Endodermal cell (in vitro differentiated cells): ENCODE measurements at regions not wholly inside any gene's neighbourhood (a gene's known extent, or its start where the extent isn't known, plus 50 kb on each side); places are given as distances from the start of the nearest gene placed in this dataset.
"Not testable (repeated sequence)": the region's sequence is repeated elsewhere in the genome, so short reads cannot be mapped to it uniquely, and the experiment has no call there.

Experiments
- DNase-seq: peaks from one replicate; pipeline ENCODE4 v3.0.0-alpha.2; 2017
- H3K27ac ChIP-seq: 2 replicates; pipeline ENCODE4 v1.5.1; 2013; ENCODE audit warnings: mild to moderate bottlenecking, low read depth, low read length, moderate library complexity
- H3K27me3 ChIP-seq: 2 replicates; pipeline ENCODE4 v1.6.1; 2013; ENCODE audit warnings: mild to moderate bottlenecking, low read length, moderate library complexity; ENCODE audit not compliant: insufficient read depth, control insufficient read depth, poor library complexity, severe bottlenecking
- H3K36me3 ChIP-seq: 2 replicates; pipeline ENCODE4 v1.7.0; 2013; ENCODE audit warnings: mild to moderate bottlenecking, low read length, moderate library complexity; ENCODE audit not compliant: control insufficient read depth, insufficient read depth
- H3K4me1 ChIP-seq: one replicate; pipeline ENCODE4 v1.7.0; 2013; ENCODE audit warnings: low read length; ENCODE audit not compliant: control insufficient read depth, insufficient read depth
- H3K4me3 ChIP-seq: 2 replicates; pipeline ENCODE4 v1.5.1; 2013; ENCODE audit warnings: mild to moderate bottlenecking, low read length, moderate library complexity
- H3K9ac ChIP-seq: 2 replicates; pipeline ENCODE4 v1.6.1; 2013; ENCODE audit warnings: mild to moderate bottlenecking, low read length, moderate library complexity; ENCODE audit not compliant: poor library complexity, severe bottlenecking; ENCODE audit errors: extremely low read depth
- H3K9me3 ChIP-seq: 2 replicates; pipeline ENCODE4 v1.6.1; 2013; ENCODE audit warnings: mild to moderate bottlenecking, low read length, moderate library complexity; ENCODE audit not compliant: control insufficient read depth
- H3K27ac Mint-ChIP-seq: 2 replicates; pipeline ENCODE4 v1.8.0; 2020; ENCODE audit warnings: mixed read lengths
- H3K27me3 Mint-ChIP-seq: 2 replicates; pipeline ENCODE4 v1.8.0; 2021; ENCODE audit warnings: mild to moderate bottlenecking, mixed read lengths; ENCODE audit not compliant: insufficient read depth
- H3K36me3 Mint-ChIP-seq: 2 replicates; pipeline ENCODE4 v1.8.0; 2020; ENCODE audit warnings: low read depth, mixed read lengths
- H3K4me1 Mint-ChIP-seq: 2 replicates; pipeline ENCODE4 v1.8.0; 2020; ENCODE audit warnings: mixed read lengths
- H3K4me3 Mint-ChIP-seq: 2 replicates; pipeline ENCODE4 v1.8.0; 2020; ENCODE audit warnings: mild to moderate bottlenecking, moderate library complexity, mixed read lengths
- H3K9me3 Mint-ChIP-seq: 2 replicates; pipeline ENCODE4 v1.8.0; 2020; ENCODE audit warnings: mild to moderate bottlenecking, mixed read lengths
- CTCF ChIP-seq: fragments of 200-600 bp; sonication (generic); conservative IDR thresholded peaks from 2 replicates; pipeline ENCODE4 v1.5.0; 2021; ENCODE audit warnings: antibody characterized with exemption, mild to moderate bottlenecking
- WGBS, 2 experiments: methylation state at CpG; one replicate each; pipeline versions ENCODE4 v1.1.5 to v1.1.7; 2013; ENCODE audit warnings: missing lambda C conversion rate in 2 of 2, mixed read lengths in 1 of 2; ENCODE audit not compliant: insufficient coverage in 1 of 2, insufficient read length in 1 of 2; 5-methylcytosine and 5-hydroxymethylcytosine counted together

- no peak for TF ChIP-seq CTCF
- Mint-ChIP-seq H3K27ac (no peak overlapping the region), H3K9me3 (no peaks in the 10 kb centered on the region), H3K27me3 (no peaks in the 10 kb centered on the region), H3K4me3 (no peak overlapping the region), H3K36me3 (no peaks in the 10 kb centered on the region), H3K4me1 (no peaks in the 10 kb centered on the region)
- H3K9ac ChIP-seq, result no peak overlapping the region
- no peaks in the 10 kb centered on the region for H3K27me3 ChIP-seq
- WGBS, 2 experiments, result 91 to 92% methylated on average over 4 to 5 of the region's 5 CpGs
- H3K9me3 ChIP-seq, result no peaks in the 10 kb centered on the region
- H3K4me1 ChIP-seq, result no peaks in the 10 kb centered on the region
- no peak overlapping the region for H3K4me3 ChIP-seq
- DNase-seq, result no peak
- no peak overlapping the region for H3K27ac ChIP-seq
- no peaks in the 10 kb centered on the region for H3K36me3 ChIP-seq
Observed at GRCh38 chr9:106486685-106487084, 376.3 kb upstream of the ZNF462 start.

DNA sequence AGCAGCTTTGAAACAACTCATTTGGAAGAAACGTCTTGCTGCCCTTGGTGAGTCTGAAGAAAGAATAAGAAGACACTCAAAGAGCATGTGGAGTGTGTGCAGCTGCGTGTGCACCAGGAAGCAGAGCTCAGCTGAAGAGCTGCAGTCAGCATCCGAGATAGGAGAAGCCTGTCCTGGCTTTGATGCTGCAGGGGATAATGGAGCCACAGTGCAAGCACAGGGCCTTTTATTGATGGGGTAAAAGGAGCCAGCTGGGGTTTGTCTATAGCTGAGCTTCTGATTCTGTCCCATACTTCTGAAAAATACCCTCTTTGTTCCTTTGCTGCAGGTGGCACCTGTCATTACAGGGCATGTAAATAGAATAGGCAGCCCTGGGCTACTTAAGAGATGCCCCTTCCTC, 375.7 kb upstream of the ZNF462 start:
- H3K4me1 Mint-ChIP-seq, result no peaks in the 10 kb centered on the region
- DNase-seq, result no peak
- Histone ChIP-seq H3K9ac (no peak overlapping the region), H3K27me3 (no peaks in the 10 kb centered on the region), H3K27ac (no peak overlapping the region), H3K4me1 (no peaks in the 10 kb centered on the region), H3K9me3 (no peaks in the 10 kb centered on the region), H3K4me3 (no peak overlapping the region), H3K36me3 (no peaks in the 10 kb centered on the region)
- H3K9me3 Mint-ChIP-seq, result no peaks in the 10 kb centered on the region
- no peak overlapping the region for H3K4me3 Mint-ChIP-seq
- no peak overlapping the region for H3K27ac Mint-ChIP-seq
- WGBS, 2 experiments, result 79 to 85% methylated on average over 3 of the region's 3 CpGs
- no peaks in the 10 kb centered on the region for H3K36me3 Mint-ChIP-seq
- no peak for TF ChIP-seq CTCF
- no peaks in the 10 kb centered on the region for H3K27me3 Mint-ChIP-seq

GRCh38 chr9:106492126-106492525, 370.8 kb upstream of the ZNF462 start:
- 87 to 98% methylated on average over 5 to 7 of the region's 7 CpGs for WGBS, 2 experiments
- not testable (repeated sequence) for DNase-seq, H3K27ac Mint-ChIP-seq, H3K4me3 ChIP-seq, H3K27me3 ChIP-seq, H3K9me3 ChIP-seq, H3K4me1 Mint-ChIP-seq, H3K36me3 Mint-ChIP-seq, H3K36me3 ChIP-seq, H3K9me3 Mint-ChIP-seq, H3K4me1 ChIP-seq, H3K27me3 Mint-ChIP-seq, H3K9ac ChIP-seq, H3K4me3 Mint-ChIP-seq, H3K27ac ChIP-seq

GRCh38 chr9:106500171-106500570, 362.8 kb upstream of the ZNF462 start:
- no peaks in the 10 kb centered on the region for H3K36me3 Mint-ChIP-seq
- TF ChIP-seq CTCF, result no peak

DNA sequence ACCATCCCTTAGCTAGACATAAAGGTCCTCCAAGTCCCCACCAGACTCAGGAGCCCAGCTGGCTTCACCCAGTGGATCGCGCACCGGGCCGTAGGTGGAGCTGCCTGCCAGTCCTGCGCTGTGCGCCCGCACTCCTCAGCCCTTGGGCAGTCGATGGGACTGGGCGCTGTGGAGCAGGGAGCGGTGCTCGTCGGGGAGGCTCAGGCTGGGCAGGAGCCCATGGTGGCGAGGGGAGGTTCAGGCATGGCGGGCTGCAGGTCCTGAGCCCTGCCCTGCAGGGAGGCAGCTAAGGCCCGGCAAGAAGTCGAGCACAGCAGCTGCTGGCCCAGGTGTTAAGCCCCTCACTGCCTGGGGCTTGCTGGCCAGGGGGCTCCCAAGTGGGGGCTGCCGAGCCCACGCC, 361.8 kb upstream of the ZNF462 start:
- H3K27me3 ChIP-seq, H3K9ac ChIP-seq, H3K27ac ChIP-seq, DNase-seq, H3K36me3 Mint-ChIP-seq, H3K9me3 ChIP-seq, H3K4me1 ChIP-seq, H3K36me3 ChIP-seq, H3K4me1 Mint-ChIP-seq, H3K27me3 Mint-ChIP-seq, H3K27ac Mint-ChIP-seq, H3K4me3 ChIP-seq, H3K4me3 Mint-ChIP-seq: not testable (repeated sequence)
- peaks cover 12% of the 10 kb centered on the region for H3K9me3 Mint-ChIP-seq
- WGBS, 2 experiments, result 94 to 100% methylated on average over 3 to 18 of the region's 18 CpGs

More at GRCh38 chr9:106500171-106500570, 362.8 kb upstream of the ZNF462 start:
- Mint-ChIP-seq H3K4me3 (no peak overlapping the region), H3K27ac (no peak overlapping the region), H3K4me1 (peaks cover 8% of the 10 kb centered on the region), H3K27me3 (no peaks in the 10 kb centered on the region), H3K9me3 (peaks cover 12% of the 10 kb centered on the region)
- DNase-seq, result no peak
- 94 to 97% methylated on average over 5 to 6 of the region's 6 CpGs for WGBS, 2 experiments
- Histone ChIP-seq H3K9ac (no peak overlapping the region), H3K27ac (no peak overlapping the region), H3K36me3 (no peaks in the 10 kb centered on the region), H3K4me3 (no peak overlapping the region), H3K4me1 (no peaks in the 10 kb centered on the region), H3K27me3 (no peaks in the 10 kb centered on the region), H3K9me3 (no peaks in the 10 kb centered on the region)
